Activated CD8-positive, alpha-beta memory T cell treated with anti-CD3 and anti-CD28 coated beads, Interleukin-2, amount 10 ng/mL, durations not matched to agents 7 days and 5 days (primary cell): ENCODE measurements at regions not wholly inside any gene's neighbourhood (a gene's known extent, or its start where the extent isn't known, plus 50 kb on each side); places are given as distances from the start of the nearest gene placed in this dataset.

Experiments
- ATAC-seq: fragments of 150-1000 bp; cut with Tn5 transposase; one replicate; pipeline ENCODE4 v1.10.0; 2021; ENCODE audit warnings: moderate library complexity
- CTCF ChIA-PET: fragments of 350-600 bp; sonication (Branson Sonifier 250); formaldehyde crosslinking; loops from one replicate; lab custom pipeline; 2021; ENCODE audit warnings: antibody characterized with exemption; lab: Charles Lee
- DNase-seq: peaks from one replicate; pipeline ENCODE4 v3.0.0-alpha.2; 2020
- H3K27ac Mint-ChIP-seq: one replicate; pipeline ENCODE4 v1.8.0; 2021; ENCODE audit warnings: mild to moderate bottlenecking, mixed read lengths
- H3K27me3 Mint-ChIP-seq: one replicate; pipeline ENCODE4 v1.8.0; 2021; ENCODE audit warnings: mixed read lengths
- H3K36me3 Mint-ChIP-seq: one replicate; pipeline ENCODE4 v1.8.0; 2021; ENCODE audit warnings: mild to moderate bottlenecking, mixed read lengths
- H3K4me1 Mint-ChIP-seq: one replicate; pipeline ENCODE4 v1.8.0; 2021; ENCODE audit warnings: mixed read lengths
- H3K4me3 Mint-ChIP-seq: one replicate; pipeline ENCODE4 v1.8.0; 2021; ENCODE audit warnings: mild to moderate bottlenecking, moderate library complexity, mixed read lengths
- H3K9me3 Mint-ChIP-seq: one replicate; pipeline ENCODE4 v1.8.0; 2022; ENCODE audit warnings: low read depth, mixed read lengths

- H3K4me1 Mint-ChIP-seq, result no peaks in the 10 kb centered on the region
Measured at GRCh38 chr21:15992171-15992570, 262.4 kb downstream of the USP25 start.

DNA sequence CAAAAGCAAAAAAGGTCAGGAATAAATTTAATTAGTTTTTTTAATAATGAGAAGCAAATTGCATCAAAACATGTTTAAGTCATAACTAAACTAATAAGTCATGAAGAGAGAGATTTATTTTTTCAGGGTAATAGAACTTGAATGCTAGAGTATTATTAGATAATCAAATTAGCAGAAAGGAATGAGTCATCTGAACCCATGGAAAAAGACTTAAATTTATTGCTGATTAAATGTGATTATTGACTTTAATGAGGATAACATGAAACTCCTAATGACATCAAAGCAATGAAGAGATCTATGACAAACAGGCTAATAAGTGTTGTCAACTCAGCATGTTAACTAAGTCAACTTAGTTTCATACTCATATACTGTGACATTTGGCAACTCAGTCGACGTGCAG is 264.2 kb downstream of the USP25 start:
- Mint-ChIP-seq H3K27me3 (no peaks in the 10 kb centered on the region), H3K9me3 (no peaks in the 10 kb centered on the region), H3K4me3 (no peak overlapping the region), H3K36me3 (no peaks in the 10 kb centered on the region), H3K27ac (no peak overlapping the region), H3K4me1 (no peaks in the 10 kb centered on the region)
- ATAC-seq, result no peak
- no peak for DNase-seq
- CTCF ChIA-PET, result no interaction called here

More at GRCh38 chr21:15992171-15992570, 262.4 kb downstream of the USP25 start:
- H3K9me3 Mint-ChIP-seq, result no peaks in the 10 kb centered on the region
- H3K36me3 Mint-ChIP-seq, result no peaks in the 10 kb centered on the region
- CTCF ChIA-PET, result no interaction called here
- DNase-seq (no peak), ATAC-seq (no peak)
- H3K27me3 Mint-ChIP-seq, result no peaks in the 10 kb centered on the region
- H3K4me3 Mint-ChIP-seq, result no peak overlapping the region
- no peak overlapping the region for H3K27ac Mint-ChIP-seq

DNA sequence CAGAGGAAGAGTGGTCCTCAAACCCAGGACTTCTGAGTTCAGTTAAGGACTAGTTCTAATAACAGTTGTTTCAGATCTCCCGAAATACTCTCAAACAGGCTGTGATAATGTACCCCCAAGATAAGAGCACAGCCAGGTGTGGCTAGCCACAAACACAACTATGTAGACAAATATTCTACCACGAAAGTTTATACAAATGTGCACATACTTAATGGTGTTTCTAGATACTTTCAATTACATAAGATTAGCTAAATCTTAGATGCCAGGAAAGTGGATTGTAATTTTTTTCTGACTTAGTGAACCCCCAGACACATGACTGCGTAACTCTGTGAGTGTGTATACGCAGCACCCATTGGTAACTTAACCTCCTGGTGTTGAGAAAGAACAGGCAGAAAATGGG is 270.0 kb downstream of the USP25 start:
- no peaks in the 10 kb centered on the region for H3K27me3 Mint-ChIP-seq
- DNase-seq (no peak), ATAC-seq (no peak)
- H3K9me3 Mint-ChIP-seq, result no peaks in the 10 kb centered on the region
- H3K36me3 Mint-ChIP-seq, result no peaks in the 10 kb centered on the region
- H3K27ac Mint-ChIP-seq, result no peak overlapping the region
- CTCF ChIA-PET, result no interaction called here
- no peaks in the 10 kb centered on the region for H3K4me1 Mint-ChIP-seq
- H3K4me3 Mint-ChIP-seq, result no peak overlapping the region

- DNase-seq (no peak), ATAC-seq (no peak)
- Mint-ChIP-seq H3K4me3 (no peak overlapping the region), H3K36me3 (no peaks in the 10 kb centered on the region), H3K27ac (no peak overlapping the region), H3K27me3 (no peaks in the 10 kb centered on the region), H3K9me3 (no peaks in the 10 kb centered on the region), H3K4me1 (no peaks in the 10 kb centered on the region)
- CTCF ChIA-PET, result no interaction called here
Measured at GRCh38 chr21:16002874-16003466, 273.2 kb downstream of the USP25 start.

GRCh38 chr21:16004086-16004485 is 274.3 kb downstream of the USP25 start:
- Mint-ChIP-seq H3K4me3 (no peak overlapping the region), H3K4me1 (no peaks in the 10 kb centered on the region), H3K27ac (no peak overlapping the region), H3K27me3 (no peaks in the 10 kb centered on the region), H3K36me3 (no peaks in the 10 kb centered on the region), H3K9me3 (no peaks in the 10 kb centered on the region)
- DNase-seq, result no peak
- CTCF ChIA-PET, result no interaction called here
- no peak for ATAC-seq

GRCh38 chr21:16004523-16004922 is 274.7 kb downstream of the USP25 start:
- H3K27ac Mint-ChIP-seq, result no peak overlapping the region

GRCh38 chr21:16005996-16006395 is 276.2 kb downstream of the USP25 start:
- H3K27ac Mint-ChIP-seq, result no peak overlapping the region
- no peaks in the 10 kb centered on the region for H3K27me3 Mint-ChIP-seq
- DNase-seq (no peak), ATAC-seq (no peak)
- no peaks in the 10 kb centered on the region for H3K9me3 Mint-ChIP-seq
- no peaks in the 10 kb centered on the region for H3K4me1 Mint-ChIP-seq
- CTCF ChIA-PET, result no interaction called here
- no peaks in the 10 kb centered on the region for H3K36me3 Mint-ChIP-seq
- no peak overlapping the region for H3K4me3 Mint-ChIP-seq

More at GRCh38 chr21:16004523-16004922, 274.7 kb downstream of the USP25 start:
- no peak for ATAC-seq
- no peak for DNase-seq
- CTCF ChIA-PET, result no interaction called here
- no peak overlapping the region for H3K4me3 Mint-ChIP-seq
- H3K36me3 Mint-ChIP-seq, result no peaks in the 10 kb centered on the region
- no peaks in the 10 kb centered on the region for H3K9me3 Mint-ChIP-seq
- no peaks in the 10 kb centered on the region for H3K4me1 Mint-ChIP-seq
- H3K27me3 Mint-ChIP-seq, result no peaks in the 10 kb centered on the region

DNA sequence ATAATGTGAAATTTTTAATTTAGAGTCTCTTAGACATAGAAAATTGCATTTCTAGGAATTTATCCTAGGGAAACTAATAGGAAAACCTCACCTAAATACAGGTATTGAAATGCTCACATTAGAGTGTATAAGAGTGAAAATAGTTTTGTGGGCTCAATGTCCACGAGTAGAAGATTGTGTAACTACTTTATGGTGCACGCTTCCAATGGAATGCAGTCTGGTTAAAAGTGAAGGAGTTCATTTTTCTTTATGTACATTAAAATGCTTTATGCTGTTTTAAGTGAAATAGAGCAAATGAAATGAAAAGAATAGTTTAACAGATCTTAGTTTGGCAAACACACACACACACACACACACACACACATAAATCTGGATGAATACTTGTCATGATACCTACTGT is 278.2 kb downstream of the USP25 start:
- no peaks in the 10 kb centered on the region for H3K36me3 Mint-ChIP-seq

DNA sequence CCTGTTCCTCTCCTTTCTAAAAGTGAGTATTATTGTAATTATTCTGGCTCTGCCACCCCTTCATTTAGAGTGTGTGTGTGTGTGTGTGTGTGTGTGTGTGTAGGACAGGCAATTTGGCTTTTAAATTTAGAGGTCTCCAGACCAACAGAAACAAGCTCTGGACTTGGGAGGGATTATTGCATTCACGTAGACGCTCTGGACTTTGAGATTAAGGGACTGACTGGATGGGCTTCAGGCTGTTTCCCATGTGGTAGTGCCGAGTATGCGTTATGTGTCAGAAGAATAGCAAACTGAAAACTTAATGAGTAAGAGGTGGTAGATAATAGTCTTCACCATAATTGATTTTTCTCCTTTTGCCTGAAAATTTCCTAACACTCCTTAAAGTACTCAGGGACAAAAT is 281.9 kb downstream of the USP25 start:
- no peaks in the 10 kb centered on the region for H3K4me1 Mint-ChIP-seq

More for the DNA sequence above, 278.2 kb downstream of the USP25 start:
- ATAC-seq (no peak), DNase-seq (no peak)
- Mint-ChIP-seq H3K4me3 (no peak overlapping the region), H3K9me3 (no peaks in the 10 kb centered on the region), H3K27me3 (no peaks in the 10 kb centered on the region), H3K27ac (no peak overlapping the region), H3K4me1 (no peaks in the 10 kb centered on the region)
- CTCF ChIA-PET, result no interaction called here

DNA sequence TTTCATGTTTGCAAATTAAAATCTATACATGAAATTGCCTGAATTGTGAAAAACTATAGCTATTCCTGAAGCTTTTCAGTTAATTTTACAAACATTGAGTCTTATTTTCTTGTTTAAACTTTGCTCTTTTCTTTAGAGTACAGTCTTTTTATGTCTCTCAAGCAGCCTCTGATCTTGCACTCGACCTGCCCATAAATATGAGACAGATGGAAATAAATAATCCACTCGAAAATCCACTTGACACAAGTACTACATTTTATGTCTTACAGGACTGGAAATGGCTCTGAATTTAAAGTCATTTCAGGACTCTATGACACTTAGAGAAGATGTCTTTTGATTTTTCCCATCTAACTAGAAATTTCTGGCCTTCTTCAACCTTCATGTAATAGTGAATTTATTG is 283.8 kb downstream of the USP25 start:
- CTCF ChIA-PET, result no interaction called here
- Mint-ChIP-seq H3K9me3 (no peaks in the 10 kb centered on the region), H3K4me1 (no peaks in the 10 kb centered on the region), H3K27ac (no peak overlapping the region), H3K4me3 (no peak overlapping the region), H3K27me3 (no peaks in the 10 kb centered on the region), H3K36me3 (no peaks in the 10 kb centered on the region)
- ATAC-seq, result no peak
- no peak for DNase-seq

More for the DNA sequence above, 281.9 kb downstream of the USP25 start:
- Mint-ChIP-seq H3K27me3 (no peaks in the 10 kb centered on the region), H3K4me3 (no peak overlapping the region), H3K9me3 (no peaks in the 10 kb centered on the region), H3K27ac (no peak overlapping the region), H3K36me3 (no peaks in the 10 kb centered on the region)
- ATAC-seq (no peak), DNase-seq (no peak)
- CTCF ChIA-PET, result no interaction called here

GRCh38 chr21:16020878-16021277 is 291.1 kb downstream of the USP25 start:
- Mint-ChIP-seq H3K36me3 (no peaks in the 10 kb centered on the region), H3K27me3 (no peaks in the 10 kb centered on the region), H3K27ac (no peak overlapping the region), H3K4me3 (no peak overlapping the region), H3K9me3 (no peaks in the 10 kb centered on the region), H3K4me1 (no peaks in the 10 kb centered on the region)
- DNase-seq, result no peak
- ATAC-seq, result no peak
- CTCF ChIA-PET, result no interaction called here

- H3K4me3 Mint-ChIP-seq, result no peak overlapping the region
- no peaks in the 10 kb centered on the region for H3K27me3 Mint-ChIP-seq
- H3K36me3 Mint-ChIP-seq, result no peaks in the 10 kb centered on the region
- CTCF ChIA-PET, result no interaction called here
- no peaks in the 10 kb centered on the region for H3K4me1 Mint-ChIP-seq
- no peak overlapping the region for H3K27ac Mint-ChIP-seq
- H3K9me3 Mint-ChIP-seq, result no peaks in the 10 kb centered on the region
- DNase-seq (no peak), ATAC-seq (no peak)
Measured at GRCh38 chr21:16022116-16022515, 292.3 kb downstream of the USP25 start.

- Mint-ChIP-seq H3K4me1 (no peaks in the 10 kb centered on the region), H3K4me3 (no peak overlapping the region), H3K27ac (no peak overlapping the region), H3K27me3 (no peaks in the 10 kb centered on the region), H3K36me3 (no peaks in the 10 kb centered on the region), H3K9me3 (no peaks in the 10 kb centered on the region)
- CTCF ChIA-PET, result no interaction called here
- ATAC-seq, result no peak
- DNase-seq, result no peak
Measured at GRCh38 chr21:16022921-16023320, 293.1 kb downstream of the USP25 start.

GRCh38 chr21:16028142-16028541 is 298.4 kb downstream of the USP25 start:
- ATAC-seq, result no peak
- Mint-ChIP-seq H3K27ac (no peak overlapping the region), H3K9me3 (no peaks in the 10 kb centered on the region), H3K4me3 (no peak overlapping the region), H3K27me3 (no peaks in the 10 kb centered on the region), H3K4me1 (no peaks in the 10 kb centered on the region), H3K36me3 (no peaks in the 10 kb centered on the region)
- no peak for DNase-seq
- CTCF ChIA-PET, result no interaction called here
